ENCODE measurements at regions not wholly inside any gene's neighbourhood (a gene's known extent, or its start where the extent isn't known, plus 50 kb on each side); places are given as distances from the start of the nearest gene placed in this dataset.

DNA sequence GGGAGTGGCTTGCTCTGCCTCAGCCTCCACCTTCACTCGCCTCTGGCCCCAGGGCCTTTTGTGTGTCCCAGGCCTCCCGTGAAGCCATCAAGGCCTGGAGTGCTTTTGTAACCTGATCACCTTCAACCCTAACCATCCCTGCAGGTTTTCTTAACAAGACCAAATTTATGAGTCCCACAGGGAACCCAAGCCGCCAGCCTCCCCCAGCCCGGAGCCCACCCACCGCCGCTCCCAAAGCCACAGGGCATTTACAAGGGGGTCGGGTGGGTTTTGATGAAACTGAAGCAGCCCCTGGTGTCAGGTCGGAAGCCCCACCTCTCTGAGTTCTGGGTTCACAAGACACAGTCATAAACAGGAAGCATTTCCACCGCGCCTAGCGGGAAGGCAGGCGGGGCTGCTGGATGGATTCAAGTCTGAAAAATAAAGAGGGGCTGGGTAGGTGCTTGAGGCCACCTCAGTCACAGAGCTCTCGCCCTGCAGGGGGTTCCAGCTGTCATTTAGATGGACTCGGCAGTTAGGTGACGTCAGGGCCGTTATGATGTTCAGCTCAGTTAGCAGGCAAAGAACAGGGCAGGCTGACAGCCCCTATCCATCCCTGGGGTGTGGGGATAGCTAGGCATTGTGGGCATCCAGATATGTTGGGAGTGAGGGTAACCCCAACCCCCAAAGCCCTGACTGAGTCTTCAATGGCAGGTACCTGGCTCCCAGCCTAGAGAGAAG, 128.5 kb downstream of the BCOR start:
- DNase-seq (ENCODE audit: low read depth, low spot score) = peak; percentile 93

- DNase-seq (ENCODE audit: low read depth, low spot score) = peak; percentile 33
Measured at GRCh38 chrX:39969819-39970504, 127.8 kb downstream of the BCOR start.

DNA sequence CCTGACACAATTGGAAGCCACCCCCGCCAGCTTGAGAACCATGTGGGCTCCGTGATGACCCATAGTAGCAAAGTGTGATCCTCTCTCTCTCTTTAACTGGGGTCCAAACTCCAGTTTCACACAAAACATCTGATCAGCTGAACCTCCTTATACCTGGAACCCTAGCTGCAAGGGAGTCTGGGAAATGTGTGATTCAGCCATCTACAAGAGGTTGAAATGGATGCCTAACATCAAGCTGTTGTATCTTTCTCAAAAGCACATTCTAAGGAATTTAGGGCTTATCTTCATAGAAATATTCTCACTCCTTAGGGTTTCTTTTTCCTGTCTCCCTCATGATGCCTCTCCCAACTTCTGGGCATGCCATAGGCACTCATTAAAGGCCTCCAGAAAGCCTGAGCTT, 126.0 kb downstream of the BCOR start:
- no peak for DNase-seq (ENCODE audit: low read depth, low spot score)

DNA sequence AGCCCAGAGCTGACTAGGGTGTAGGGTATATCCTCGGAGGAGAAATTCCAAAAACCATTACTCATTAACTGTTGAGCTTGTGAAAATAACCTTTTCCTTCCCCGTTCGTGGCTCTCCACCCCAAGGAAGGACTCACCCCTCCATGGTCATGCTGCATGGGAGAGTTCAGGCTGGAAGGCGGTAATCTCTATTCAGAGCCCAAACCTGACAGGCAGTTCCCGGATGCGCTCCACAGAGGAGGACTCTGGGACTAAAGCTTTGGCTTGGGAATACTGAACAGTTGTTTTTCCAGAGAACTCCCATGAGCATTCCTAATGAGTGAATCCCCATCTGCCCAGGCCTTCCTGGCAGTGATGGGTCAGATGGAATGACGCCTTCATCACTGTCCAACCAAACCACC, 125.4 kb downstream of the BCOR start:
- DNase-seq (ENCODE audit: low read depth, low spot score) = no peak

DNA sequence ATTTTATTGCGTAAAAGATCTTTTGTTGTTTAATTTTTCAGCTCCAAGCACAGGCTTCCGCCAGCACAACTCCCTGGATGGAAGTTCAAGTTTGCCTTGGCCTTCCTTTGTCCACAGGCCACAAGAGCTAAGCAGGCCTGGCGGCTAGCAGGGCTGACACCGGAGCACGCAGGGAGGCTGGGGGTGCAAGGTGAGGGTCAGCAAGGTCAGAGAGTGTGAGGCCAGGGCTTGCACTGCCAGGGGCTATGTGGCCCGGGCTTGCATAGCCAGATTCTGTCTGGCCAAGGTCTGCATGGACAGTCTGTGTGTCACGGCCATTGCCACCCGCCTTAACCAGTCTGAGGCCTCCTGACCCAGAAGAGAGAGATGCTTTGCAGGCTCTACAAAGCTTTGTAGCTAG, 123.9 kb downstream of the BCOR start:
- peak; percentile 31 for DNase-seq (ENCODE audit: low read depth, low spot score)

- DNase-seq (ENCODE audit: low read depth, low spot score) = peak; percentile 57
Measured at GRCh38 chrX:39974270-39974669, 123.5 kb downstream of the BCOR start.

DNA sequence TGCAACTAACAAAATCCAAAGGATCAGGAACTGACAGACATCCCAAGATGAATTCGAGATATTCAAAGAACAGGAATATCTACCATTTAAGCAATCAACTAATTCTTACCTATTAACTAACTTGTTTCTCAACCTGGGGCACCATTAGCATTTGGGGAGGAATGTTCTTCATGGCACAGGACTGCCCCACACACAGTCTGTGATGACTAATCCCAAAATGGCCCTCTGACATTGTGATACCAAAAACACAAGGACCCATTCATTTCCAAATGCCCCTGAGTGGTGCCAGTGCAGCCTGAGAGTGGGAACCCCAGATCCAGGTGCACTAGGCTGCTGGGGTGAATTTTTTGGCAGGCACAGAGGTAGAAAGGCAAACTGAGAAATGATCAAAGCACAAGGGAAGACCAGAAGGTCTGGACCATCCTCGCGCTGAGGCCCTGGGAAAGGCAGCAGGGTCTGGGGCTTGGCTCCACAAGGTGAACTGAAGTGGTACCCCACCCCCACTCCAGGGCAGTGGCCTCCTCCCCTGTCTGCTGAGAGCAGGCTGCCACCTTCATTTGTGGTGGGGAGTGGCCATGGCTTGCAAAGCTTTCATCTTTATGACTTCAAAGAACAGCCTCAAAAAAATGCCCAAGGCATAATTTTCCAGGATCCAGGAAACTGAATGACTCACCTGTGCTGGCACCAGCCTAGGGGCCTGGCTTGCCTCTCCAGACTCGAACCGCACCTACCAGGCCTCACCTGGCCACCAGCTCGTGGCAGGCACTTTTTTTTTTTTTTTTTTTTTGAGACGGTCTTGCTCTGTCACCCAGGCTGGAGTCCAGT, 122.4 kb downstream of the BCOR start:
- DNase-seq (ENCODE audit: low read depth, low spot score) = peak; percentile 87

- DNase-seq (ENCODE audit: low read depth, low spot score) = no peak
Measured at GRCh38 chrX:39981946-39982345, 115.8 kb downstream of the BCOR start.

DNA sequence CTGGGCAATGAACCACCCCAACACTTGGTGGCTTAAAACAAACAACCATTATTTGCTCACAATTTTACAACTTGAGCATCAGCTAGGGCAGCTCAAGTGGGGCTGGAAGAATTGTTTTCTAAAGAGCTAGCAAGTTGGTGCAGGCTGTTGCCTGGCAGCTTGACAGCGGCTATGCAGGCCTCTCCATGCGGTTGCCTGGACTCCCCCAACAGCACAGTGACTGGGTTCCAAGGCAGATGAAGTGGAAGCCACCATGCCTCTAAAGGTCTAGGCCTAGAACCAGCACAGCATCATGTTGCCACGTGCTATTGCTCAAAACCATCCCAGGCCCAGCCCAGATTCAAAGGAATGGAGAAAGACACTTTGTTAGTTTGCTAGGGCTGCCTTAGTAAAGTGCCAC, 114.8 kb downstream of the BCOR start:
- no peak for DNase-seq (ENCODE audit: low read depth, low spot score)

- peak; percentile 11 for DNase-seq (ENCODE audit: low read depth, low spot score)
Measured at GRCh38 chrX:39983715-39984114, 114.0 kb downstream of the BCOR start.

DNA sequence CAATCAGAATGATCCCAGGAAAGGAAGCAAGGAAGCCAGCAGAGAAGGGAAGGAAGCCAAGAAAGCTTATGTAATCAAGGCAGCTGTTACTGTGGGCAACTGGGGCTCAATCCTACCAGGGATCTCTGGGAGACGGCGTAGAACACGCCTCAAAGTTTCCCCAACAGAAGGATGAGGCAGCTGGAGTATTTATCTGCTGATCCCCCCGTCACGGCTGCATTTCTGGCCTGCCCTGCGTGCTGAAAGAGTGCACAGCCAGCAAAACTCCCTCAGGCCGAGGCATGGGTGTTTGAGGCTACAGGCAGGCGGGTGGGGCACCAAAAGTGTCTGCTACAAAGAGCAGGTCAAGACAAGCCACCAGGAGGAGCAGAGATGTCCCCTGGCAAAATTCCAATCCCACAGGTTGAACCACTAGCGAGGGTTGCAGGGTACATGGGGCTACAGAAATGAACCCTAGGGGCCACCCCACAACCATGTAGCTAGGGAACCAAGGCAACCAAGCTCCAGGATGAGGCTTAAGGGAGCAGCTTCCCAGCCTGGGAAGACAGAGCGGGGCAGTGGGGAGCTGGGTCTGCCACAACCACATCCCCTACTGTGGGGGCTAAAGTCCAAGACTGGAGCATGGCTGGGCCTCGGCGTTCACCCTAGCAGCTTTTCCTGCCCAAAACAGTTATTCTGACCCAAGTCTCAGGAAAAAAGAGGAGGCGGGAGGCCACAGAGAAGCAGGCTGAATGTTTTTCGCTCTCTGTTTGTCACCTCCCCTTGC, 113.4 kb downstream of the BCOR start:
- peak; percentile 76 for DNase-seq (ENCODE audit: low read depth, low spot score)

DNA sequence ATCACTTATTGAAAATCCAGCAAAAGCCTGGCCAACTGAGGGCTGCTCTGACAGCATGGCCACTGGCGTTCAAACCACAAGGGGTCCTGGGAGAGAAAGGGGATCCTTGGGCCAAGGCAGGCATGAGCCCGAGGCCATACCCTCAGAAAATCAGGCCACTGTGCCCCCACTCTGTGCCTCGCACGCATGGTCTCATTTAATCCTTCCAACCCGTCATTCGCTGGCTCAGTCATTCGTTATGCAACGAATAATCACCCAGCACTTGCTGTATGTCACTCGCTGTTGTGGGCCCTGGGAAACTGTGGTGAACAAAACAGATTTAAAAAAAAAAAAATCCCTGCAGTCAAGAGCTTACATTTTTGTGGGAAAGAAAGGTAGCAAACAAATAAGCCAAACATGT, 112.7 kb downstream of the BCOR start:
- peak; percentile 8 for DNase-seq (ENCODE audit: low read depth, low spot score)

DNA sequence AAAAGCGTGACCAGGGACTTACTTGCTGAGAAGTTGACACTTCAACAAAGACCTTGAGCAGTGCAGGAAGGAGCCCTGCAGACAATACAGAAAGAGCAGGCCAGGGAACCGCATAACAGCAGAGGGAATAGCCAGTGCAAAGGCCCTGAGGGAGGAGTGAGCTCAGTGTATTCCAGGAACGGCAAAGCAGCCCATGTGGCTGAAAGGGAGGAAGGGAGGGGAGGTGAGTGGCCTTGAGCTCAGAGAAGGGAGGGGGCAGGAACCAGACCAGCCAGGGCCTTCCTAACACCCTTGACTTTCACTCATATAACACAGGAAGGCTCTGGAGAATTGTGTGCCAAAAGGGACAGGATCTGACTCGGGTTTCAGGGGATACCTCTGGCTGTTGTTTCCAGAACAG, 112.2 kb downstream of the BCOR start:
- DNase-seq (ENCODE audit: low read depth, low spot score) = peak; percentile 52

GRCh38 chrX:39988496-39988895, 109.3 kb downstream of the BCOR start:
- no peak for DNase-seq (ENCODE audit: low read depth, low spot score)

DNA sequence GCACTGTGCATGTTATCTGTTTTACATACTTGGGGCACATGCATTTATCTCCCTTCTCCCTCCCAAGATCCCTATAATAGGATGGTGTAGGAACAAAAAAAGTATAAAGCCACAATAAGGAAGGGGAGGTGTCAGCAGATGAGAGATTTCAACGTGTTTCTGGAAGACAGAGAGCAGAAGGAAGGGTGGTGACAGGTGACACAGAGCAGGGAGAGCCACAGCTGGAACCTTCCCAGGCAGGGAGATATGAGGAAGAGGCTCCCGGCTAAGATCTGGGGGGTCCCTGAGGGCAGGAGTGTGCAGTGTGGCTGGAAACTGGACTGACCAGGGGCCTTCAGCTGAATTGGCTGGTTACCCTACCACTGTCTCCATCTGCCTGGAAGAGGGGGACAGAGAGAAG, 107.4 kb downstream of the BCOR start:
- peak; percentile 7 for DNase-seq (ENCODE audit: low read depth, low spot score)

DNA sequence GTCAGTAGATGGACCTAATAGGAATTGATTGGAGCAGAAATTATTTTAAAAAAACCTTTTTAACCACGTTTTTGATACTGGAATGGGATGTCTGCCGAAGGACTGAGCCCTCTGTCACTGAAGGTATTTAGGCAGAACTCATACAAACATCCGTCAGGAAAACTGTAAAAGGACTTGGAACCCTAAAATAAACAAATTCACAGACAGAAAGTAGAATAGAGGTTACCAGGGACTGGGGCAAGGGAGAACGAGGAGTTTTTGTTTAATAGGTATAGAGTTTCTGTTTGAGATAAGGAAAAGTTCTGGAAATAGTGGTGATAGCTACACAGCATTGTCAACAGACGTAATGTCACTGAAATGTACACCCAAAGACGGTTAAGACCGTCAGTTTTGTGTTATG, 105.5 kb downstream of the BCOR start:
- DNase-seq (ENCODE audit: low read depth, low spot score) = no peak

DNA sequence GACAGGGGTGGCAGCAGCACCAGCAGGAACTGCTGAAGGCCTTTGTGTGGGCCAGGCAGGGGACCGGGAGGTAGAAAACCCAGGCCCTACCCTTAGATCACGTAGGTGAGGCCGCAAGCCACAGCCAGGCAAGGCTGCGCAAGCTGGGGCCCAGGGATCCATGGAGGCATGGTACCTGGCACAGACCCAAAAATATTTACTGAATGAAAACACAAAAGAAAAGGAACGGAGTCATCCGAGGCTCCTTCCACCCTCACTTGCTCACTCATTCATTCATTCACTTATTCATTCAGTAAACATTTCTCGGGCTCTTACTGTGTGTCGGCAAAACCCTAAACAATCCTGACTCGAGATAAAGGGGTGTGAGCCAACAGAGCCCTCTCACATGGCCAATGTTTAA, 102.3 kb downstream of the BCOR start:
- DNase-seq (ENCODE audit: low read depth, low spot score) = no peak

GRCh38 chrX:39996536-39996935, 101.2 kb downstream of the BCOR start:
- no peak for DNase-seq (ENCODE audit: low read depth, low spot score)

DNA sequence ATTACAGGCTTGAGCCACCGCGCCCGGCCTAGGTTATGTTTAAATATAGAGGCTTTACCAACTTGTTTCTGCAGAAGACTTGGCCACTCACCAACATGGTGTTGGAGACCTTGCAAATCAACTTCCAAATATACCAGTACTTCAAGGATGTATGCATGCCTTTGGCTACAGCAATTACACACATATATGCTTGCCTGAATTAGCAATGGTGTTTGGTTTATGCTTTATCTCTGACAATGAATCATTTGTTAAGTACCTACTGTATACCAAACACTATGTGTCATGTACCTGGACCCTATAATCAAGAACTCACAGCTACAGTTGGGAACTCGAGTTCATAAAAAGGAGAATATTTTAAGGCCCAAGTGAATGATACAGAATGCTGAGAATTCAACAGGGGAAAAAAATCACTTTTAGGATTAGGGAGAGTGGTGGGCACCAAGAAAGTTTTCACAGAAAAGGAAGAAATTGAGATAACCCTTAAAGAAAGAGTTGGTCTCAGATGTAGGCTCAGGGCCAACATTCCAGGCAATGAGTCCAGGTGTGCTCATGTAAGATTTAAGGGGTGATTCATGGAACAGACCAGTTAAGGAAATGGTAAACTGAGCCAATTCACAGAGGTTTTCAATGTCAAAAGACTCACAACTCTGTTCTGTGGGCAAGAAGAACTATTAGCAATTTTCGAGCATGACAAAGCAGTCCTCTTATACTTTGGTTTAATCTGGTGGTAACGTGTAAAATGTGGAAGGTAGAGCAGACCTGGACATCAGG, 98.9 kb downstream of the BCOR start:
- DNase-seq (ENCODE audit: low read depth, low spot score) = no peak

Data from ELF-1 (cell line).